Large intestine (tissue), 3 donors: ENCODE measurements at regions not wholly inside any gene's neighbourhood (a gene's known extent, or its start where the extent isn't known, plus 50 kb on each side); places are given as distances from the start of the nearest gene placed in this dataset.
"Not testable (repeated sequence)": the region's sequence is repeated elsewhere in the genome, so short reads cannot be mapped to it uniquely, and the experiment has no call there.

ENCODE experiments used
- DNase-seq, 2 donors: peaks; one replicate each; pipeline versions ENCODE4 v3.0.0 to v3.0.0-alpha.2; 2013
- H3K27ac ChIP-seq: one replicate; pipeline ENCODE4 v1.5.1; 2013; ENCODE audit warnings: low read length
- H3K27me3 ChIP-seq: 2 replicates; pipeline ENCODE4 v1.6.1; 2013; ENCODE audit warnings: low read length; ENCODE audit not compliant: control insufficient read depth, insufficient read depth
- H3K36me3 ChIP-seq: 2 replicates; pipeline ENCODE4 v1.6.1; 2013; ENCODE audit warnings: low read length; ENCODE audit not compliant: control insufficient read depth, insufficient read depth
- H3K4me1 ChIP-seq: one replicate; pipeline ENCODE4 v1.6.1; 2013; ENCODE audit warnings: low read length; ENCODE audit not compliant: control insufficient read depth, insufficient read depth
- H3K4me3 ChIP-seq: one replicate; pipeline ENCODE4 v1.5.1; 2013; ENCODE audit warnings: low read length
- H3K9me3 ChIP-seq: one replicate; pipeline ENCODE4 v1.6.1; 2013; ENCODE audit warnings: mild to moderate bottlenecking, low read depth, low read length, moderate library complexity; ENCODE audit not compliant: control insufficient read depth
- WGBS: methylation state at CpG from one replicate; pipeline ENCODE4 v1.1.5; 2013; ENCODE audit warnings: low lambda C conversion rate; ENCODE audit not compliant: insufficient coverage; 5-methylcytosine and 5-hydroxymethylcytosine counted together

GRCh38 chr2:236375973-236376476 is 111.8 kb upstream of the ASB18 start:
- Histone ChIP-seq H3K4me3 (no peak overlapping the region), H3K27ac (no peak overlapping the region), H3K36me3 (no peaks in the 10 kb centered on the region), H3K9me3 (no peaks in the 10 kb centered on the region), H3K4me1 (no peaks in the 10 kb centered on the region), H3K27me3 (no peaks in the 10 kb centered on the region)
- DNase-seq: no peak
- no CpG with 5 or more reads among the region's 5 CpGs for WGBS

DNA sequence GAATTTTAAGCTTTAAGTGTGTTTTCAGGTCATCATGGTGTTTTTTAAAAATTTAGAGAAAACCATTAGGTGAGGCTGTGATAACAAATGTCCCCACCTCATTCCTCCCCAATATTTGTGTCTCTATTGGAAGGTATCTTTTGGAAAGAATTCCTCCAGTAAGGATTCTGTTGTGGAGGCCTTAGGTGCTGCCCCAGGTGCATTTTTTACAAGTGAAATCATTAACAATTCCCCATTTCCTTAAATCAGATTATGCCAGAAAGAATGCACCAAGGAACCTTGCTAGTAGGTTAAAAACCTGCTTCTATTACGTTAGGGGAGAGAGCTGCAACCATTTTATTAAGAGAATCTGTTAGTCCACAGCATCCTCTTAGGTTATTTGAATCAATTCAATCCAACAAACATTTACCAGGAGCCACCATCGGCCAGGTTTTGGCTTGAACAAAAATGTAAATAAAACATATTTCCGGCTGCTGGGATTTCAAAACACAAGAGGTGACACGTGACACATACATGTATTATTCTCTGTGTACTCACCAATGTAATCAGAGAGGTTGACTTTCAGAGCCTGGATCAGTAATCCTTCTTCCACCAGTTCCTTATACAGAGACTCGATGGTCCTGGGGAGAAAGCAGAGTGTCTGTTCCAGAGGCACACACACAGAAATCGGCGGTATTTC is 112.5 kb upstream of the ASB18 start:
- Histone ChIP-seq H3K36me3 (no peaks in the 10 kb centered on the region), H3K27ac (no peak overlapping the region), H3K4me3 (no peak overlapping the region), H3K27me3 (no peaks in the 10 kb centered on the region), H3K4me1 (no peaks in the 10 kb centered on the region), H3K9me3 (no peaks in the 10 kb centered on the region)
- no CpG with 5 or more reads among the region's 7 CpGs for WGBS
- DNase-seq: no peak

- H3K27ac ChIP-seq: no peak overlapping the region
- no peaks in the 10 kb centered on the region for H3K4me1 ChIP-seq
- H3K4me3 ChIP-seq: no peak overlapping the region
- no peaks in the 10 kb centered on the region for H3K36me3 ChIP-seq
- 92% methylated on average over 7 of the region's 16 CpGs for WGBS
- no peaks in the 10 kb centered on the region for H3K9me3 ChIP-seq
- no peak for DNase-seq
- no peaks in the 10 kb centered on the region for H3K27me3 ChIP-seq
Observed at GRCh38 chr2:236380051-236380612, 115.9 kb upstream of the ASB18 start.

GRCh38 chr2:236381253-236381652 is 117.0 kb upstream of the ASB18 start:
- not testable (repeated sequence) for H3K36me3 ChIP-seq, H3K9me3 ChIP-seq, H3K27me3 ChIP-seq, H3K4me1 ChIP-seq, H3K4me3 ChIP-seq, DNase-seq, H3K27ac ChIP-seq
- 100% methylated on average over 2 of the region's 6 CpGs for WGBS

DNA sequence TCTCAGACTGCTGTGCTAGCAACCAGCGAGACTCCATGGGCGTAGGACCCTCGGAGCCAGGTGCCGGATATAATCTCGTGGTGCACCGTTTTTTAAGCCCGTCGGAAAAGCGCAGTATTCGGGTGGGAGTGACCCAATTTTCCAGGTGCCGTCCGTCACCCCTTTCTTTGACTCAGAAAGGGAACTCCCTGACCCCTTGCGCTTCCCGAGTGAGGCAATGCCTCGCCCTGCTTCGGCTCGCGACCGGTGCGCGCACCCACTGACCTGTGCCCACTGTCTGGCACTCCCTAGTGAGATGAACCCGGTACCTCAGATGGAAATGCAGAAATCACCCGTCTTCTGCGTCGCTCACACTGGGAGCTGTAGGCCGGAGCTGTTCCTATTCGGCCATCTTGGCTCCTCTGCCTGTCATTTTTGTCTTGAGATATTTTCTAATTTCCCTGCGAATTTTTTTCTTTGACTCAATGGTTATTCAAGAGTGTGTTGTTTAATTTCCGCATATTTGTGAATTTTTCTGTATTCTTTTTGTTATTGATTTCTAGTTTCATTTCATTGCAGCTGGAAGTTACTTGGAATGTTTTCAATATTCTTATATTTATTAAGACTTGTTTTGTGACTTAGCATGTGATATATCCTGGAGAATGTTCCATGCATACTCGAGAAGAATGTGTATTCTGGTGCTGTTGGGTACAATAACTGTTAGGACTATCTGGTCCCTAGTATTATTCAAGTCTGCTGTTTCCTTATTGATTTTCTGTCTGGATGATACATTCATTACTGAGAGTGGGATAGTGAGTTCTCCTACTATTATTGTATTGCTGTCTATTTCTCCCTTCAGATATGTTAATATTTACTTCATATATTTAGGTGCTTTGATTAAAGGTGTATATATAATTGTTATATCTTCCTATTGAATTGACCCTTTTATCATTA is 125.3 kb upstream of the ASB18 start:
- WGBS: 100% methylated on average over 2 of the region's 30 CpGs
- not testable (repeated sequence) for H3K9me3 ChIP-seq, H3K27me3 ChIP-seq, DNase-seq, H3K4me1 ChIP-seq, H3K36me3 ChIP-seq, H3K4me3 ChIP-seq, H3K27ac ChIP-seq

DNA sequence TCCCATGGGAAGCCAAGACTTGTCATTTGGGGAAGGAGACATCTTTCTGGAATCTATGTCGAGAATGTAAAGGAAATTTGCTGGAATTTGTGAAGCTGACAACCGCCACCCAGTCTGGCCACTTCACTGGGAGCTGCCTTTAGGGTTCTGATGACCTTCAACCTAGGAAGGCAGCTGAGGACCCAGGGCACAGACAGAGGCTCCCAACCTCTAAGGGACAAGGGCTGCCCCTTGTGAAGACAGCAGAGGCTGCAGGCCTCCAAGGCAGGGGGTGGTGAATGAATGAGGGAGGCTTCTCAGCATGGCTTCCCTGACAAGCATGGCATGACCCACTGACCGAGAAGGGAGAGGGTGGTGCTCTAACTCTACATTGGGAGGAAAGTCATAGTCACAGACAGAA is 128.9 kb upstream of the ASB18 start:
- H3K27ac ChIP-seq: no peak overlapping the region
- DNase-seq: no peak
- no peak overlapping the region for H3K4me3 ChIP-seq
- no peaks in the 10 kb centered on the region for H3K27me3 ChIP-seq
- no peaks in the 10 kb centered on the region for H3K36me3 ChIP-seq
- no peaks in the 10 kb centered on the region for H3K9me3 ChIP-seq
- WGBS: no CpG with 5 or more reads among the region's 3 CpGs
- no peaks in the 10 kb centered on the region for H3K4me1 ChIP-seq

DNA sequence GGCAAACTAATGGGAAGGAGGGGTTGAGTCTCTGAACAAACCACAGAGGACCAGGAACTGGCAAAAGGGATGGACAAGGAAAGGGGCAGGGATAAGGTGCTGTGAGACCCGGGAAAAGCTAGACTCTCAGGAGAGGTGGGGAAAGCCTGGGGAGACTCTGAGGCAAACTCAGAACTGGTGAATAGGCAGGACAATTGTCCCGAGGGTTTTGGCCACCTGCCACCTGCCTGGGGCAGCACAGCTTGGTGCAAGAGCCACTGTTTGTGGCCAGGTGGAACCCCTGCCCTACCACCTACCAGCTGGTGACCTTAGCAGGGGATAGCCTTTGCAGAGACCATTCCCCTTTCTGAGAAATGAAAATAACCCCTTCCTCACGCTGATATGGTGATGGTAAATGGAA is 129.4 kb upstream of the ASB18 start:
- no peaks in the 10 kb centered on the region for H3K27me3 ChIP-seq
- WGBS: no CpG with 5 or more reads among the region's 3 CpGs
- no peak overlapping the region for H3K4me3 ChIP-seq
- no peaks in the 10 kb centered on the region for H3K9me3 ChIP-seq
- no peak overlapping the region for H3K27ac ChIP-seq
- H3K4me1 ChIP-seq: no peaks in the 10 kb centered on the region
- H3K36me3 ChIP-seq: no peaks in the 10 kb centered on the region
- no peak for DNase-seq

GRCh38 chr2:236394571-236394970 is 130.4 kb upstream of the ASB18 start:
- no CpG with 5 or more reads among the region's 9 CpGs for whole genome bisulfite sequencing
- Histone ChIP-seq H3K27me3 (no peaks in the 10 kb centered on the region), H3K4me1 (no peaks in the 10 kb centered on the region), H3K4me3 (no peak overlapping the region), H3K36me3 (no peaks in the 10 kb centered on the region), H3K9me3 (no peaks in the 10 kb centered on the region), H3K27ac (no peak overlapping the region)
- DNase-seq: no peak

GRCh38 chr2:236395067-236395466 is 130.9 kb upstream of the ASB18 start:
- DNase-seq: no peak
- WGBS: no CpG with 5 or more reads among the region's 7 CpGs
- Histone ChIP-seq H3K4me3 (no peak overlapping the region), H3K9me3 (no peaks in the 10 kb centered on the region), H3K4me1 (no peaks in the 10 kb centered on the region), H3K27me3 (no peaks in the 10 kb centered on the region), H3K36me3 (no peaks in the 10 kb centered on the region), H3K27ac (no peak overlapping the region)

- H3K4me3 ChIP-seq: no peak overlapping the region
- no peak for DNase-seq
- H3K27ac ChIP-seq: no peak overlapping the region
- 80% methylated on average over 1 of the region's 13 CpGs for WGBS
- no peaks in the 10 kb centered on the region for H3K9me3 ChIP-seq
- H3K36me3 ChIP-seq: no peaks in the 10 kb centered on the region
- no peaks in the 10 kb centered on the region for H3K4me1 ChIP-seq
- H3K27me3 ChIP-seq: no peaks in the 10 kb centered on the region
Observed at GRCh38 chr2:236396818-236397350, 132.7 kb upstream of the ASB18 start.
